ENCODE measurements at regions not wholly inside any gene's neighbourhood (a gene's known extent, or its start where the extent isn't known, plus 50 kb on each side); places are given as distances from the start of the nearest gene placed in this dataset.

- in situ Hi-C loops (cut with HindIII; ENCODE audit: low sequenced_read_pairs) = no loop called here
Observed at GRCh38 chr7:142418326-142418725, 160.5 kb upstream of the PRSS58 start.

- in situ Hi-C loops (cut with HindIII; ENCODE audit: low sequenced_read_pairs) = no loop called here
Observed at GRCh38 chr7:142414915-142415314, 157.1 kb upstream of the PRSS58 start.

- in situ Hi-C loops (cut with HindIII; ENCODE audit: low sequenced_read_pairs) = no loop called here
Observed at GRCh38 chr7:142414135-142414534, 156.3 kb upstream of the PRSS58 start.

- in situ Hi-C loops (cut with HindIII; ENCODE audit: low sequenced_read_pairs) = no loop called here
Observed at GRCh38 chr7:142413280-142414000, 155.6 kb upstream of the PRSS58 start.

GRCh38 chr7:142412551-142413193 is 154.8 kb upstream of the PRSS58 start:
- in situ Hi-C loops (cut with HindIII; ENCODE audit: low sequenced_read_pairs) = no loop called here

GRCh38 chr7:142409471-142409870 is 151.6 kb upstream of the PRSS58 start:
- in situ Hi-C loops (cut with HindIII; ENCODE audit: low sequenced_read_pairs) = no loop called here

- in situ Hi-C loops (cut with HindIII; ENCODE audit: low sequenced_read_pairs) = no loop called here
Observed at GRCh38 chr7:142408794-142409193, 150.9 kb upstream of the PRSS58 start.

GRCh38 chr7:142407939-142408570 is 150.2 kb upstream of the PRSS58 start:
- in situ Hi-C loops (cut with HindIII; ENCODE audit: low sequenced_read_pairs) = no loop called here

GRCh38 chr7:142405122-142405765 is 147.4 kb upstream of the PRSS58 start:
- in situ Hi-C loops (cut with HindIII; ENCODE audit: low sequenced_read_pairs) = no loop called here

- in situ Hi-C loops (cut with HindIII; ENCODE audit: low sequenced_read_pairs) = no loop called here
Observed at GRCh38 chr7:142401951-142402350, 144.1 kb upstream of the PRSS58 start.

- in situ Hi-C loops (cut with HindIII; ENCODE audit: low sequenced_read_pairs) = no loop called here
Observed at GRCh38 chr7:142400042-142400533, 142.2 kb upstream of the PRSS58 start.

GRCh38 chr7:142391191-142391992 is 133.5 kb upstream of the PRSS58 start:
- in situ Hi-C loops (cut with HindIII; ENCODE audit: low sequenced_read_pairs) = no loop called here

- in situ Hi-C loops (cut with HindIII; ENCODE audit: low sequenced_read_pairs) = no loop called here
Observed at GRCh38 chr7:142389544-142389943, 131.7 kb upstream of the PRSS58 start.

GRCh38 chr7:142385491-142386340 is 127.9 kb upstream of the PRSS58 start:
- in situ Hi-C loops (cut with HindIII; ENCODE audit: low sequenced_read_pairs) = no loop called here

- in situ Hi-C loops (cut with HindIII; ENCODE audit: low sequenced_read_pairs) = no loop called here
Observed at GRCh38 chr7:142384493-142384922, 126.7 kb upstream of the PRSS58 start.

- in situ Hi-C loops (cut with HindIII; ENCODE audit: low sequenced_read_pairs) = no loop called here
Observed at GRCh38 chr7:142383841-142384492, 126.1 kb upstream of the PRSS58 start.

GRCh38 chr7:142381727-142382390 is 124.0 kb upstream of the PRSS58 start:
- in situ Hi-C loops (cut with HindIII; ENCODE audit: low sequenced_read_pairs) = no loop called here

- in situ Hi-C loops (cut with HindIII; ENCODE audit: low sequenced_read_pairs) = no loop called here
Observed at GRCh38 chr7:142380069-142380468, 122.2 kb upstream of the PRSS58 start.
